Suprapubic skin (tissue), 4 donors: ENCODE measurements at regions not wholly inside any gene's neighbourhood (a gene's known extent, or its start where the extent isn't known, plus 50 kb on each side); places are given as distances from the start of the nearest gene placed in this dataset.

Source experiments
- CTCF ChIP-seq, 2 donors: fragments of 200-600 bp in 1 of 2; fragments of 450-650 bp in 1 of 2; sonication (generic) in 1 of 2; IDR thresholded peaks; one replicate each; pipeline ENCODE4 v1.5.1; 2016 to 2019; ENCODE audit warnings: antibody characterized with exemption in 2 of 2, mild to moderate bottlenecking in 1 of 2, moderate library complexity in 1 of 2
- EP300 ChIP-seq: sonication (generic); formaldehyde crosslinking; IDR thresholded peaks from one replicate; pipeline ENCODE4 v1.6.1; 2017; ENCODE audit warnings: antibody characterized with exemption
- POLR2A ChIP-seq, 2 donors: fragments of 450-650 bp; IDR thresholded peaks; one replicate each; pipeline ENCODE4 v1.6.1; 2017; ENCODE audit warnings: antibody characterized with exemption in 2 of 2, mild to moderate bottlenecking in 2 of 2, moderate library complexity in 2 of 2
- POLR2AphosphoS5 ChIP-seq, 3 donors: sonication (generic); formaldehyde crosslinking; IDR thresholded peaks; one replicate each; pipeline ENCODE4 v1.6.1; 2017; ENCODE audit warnings: antibody characterized with exemption in 3 of 3

- no peak for TF ChIP-seq POLR2A (IDR thresholded peaks at IDR 0.05)
- no peak for TF ChIP-seq CTCF (IDR thresholded peaks at IDR 0.05)
- no peak for TF ChIP-seq EP300
- TF ChIP-seq POLR2AphosphoS5 (IDR thresholded peaks at IDR 0.05), result no peak
Measured at GRCh38 chr14:36068777-36069534, 107.6 kb downstream of the PTCSC3 start.
